Mesothelial cell of epicardium (in vitro differentiated cells): ENCODE measurements at regions not wholly inside any gene's neighbourhood (a gene's known extent, or its start where the extent isn't known, plus 50 kb on each side); places are given as distances from the start of the nearest gene placed in this dataset.

Experiments
- DNase-seq, 2 experiments: peaks; one replicate each; pipeline ENCODE4 v3.0.0; 2021; ENCODE audit warnings: low spot score in 2 of 2; ENCODE audit not compliant: unreplicated experiment in 2 of 2
- H3K27ac Mint-ChIP-seq: 2 replicates; pipeline ENCODE4 v1.8.0; 2021; ENCODE audit warnings: mixed read lengths
- H3K27me3 Mint-ChIP-seq: 2 replicates; pipeline ENCODE4 v1.8.0; 2021; ENCODE audit warnings: low read depth, mixed read lengths
- H3K36me3 Mint-ChIP-seq: 2 replicates; pipeline ENCODE4 v1.8.0; 2021; ENCODE audit warnings: mixed read lengths
- H3K4me1 Mint-ChIP-seq: 2 replicates; pipeline ENCODE4 v1.8.0; 2021; ENCODE audit warnings: mixed read lengths
- H3K4me3 Mint-ChIP-seq: 2 replicates; pipeline ENCODE4 v1.8.0; 2021; ENCODE audit warnings: mild to moderate bottlenecking, moderate library complexity, mixed read lengths
- H3K9me3 Mint-ChIP-seq: 2 replicates; pipeline ENCODE4 v1.8.0; 2021; ENCODE audit warnings: mixed read lengths
- CTCF ChIP-seq: fragments of 200-600 bp; sonication (generic); IDR thresholded peaks from one replicate; pipeline ENCODE4 v1.5.0; 2021; ENCODE audit warnings: antibody characterized with exemption; ENCODE audit not compliant: unreplicated experiment

GRCh38 chr1:96865731-96866685, 144.4 kb downstream of the PTBP2 start:
- Mint-ChIP-seq H3K4me1 (peaks cover 4% of the 10 kb centered on the region), H3K27me3 (no peaks in the 10 kb centered on the region), H3K27ac (peak overlapping the region; percentile 25), H3K36me3 (peaks cover 1% of the 10 kb centered on the region), H3K4me3 (no peak overlapping the region), H3K9me3 (peaks cover 23% of the 10 kb centered on the region)
- TF ChIP-seq CTCF: no peak
- no peak for DNase-seq

GRCh38 chr1:96872757-96873156, 151.2 kb downstream of the PTBP2 start:
- Mint-ChIP-seq H3K4me1 (no peaks in the 10 kb centered on the region), H3K36me3 (peaks cover 10% of the 10 kb centered on the region), H3K9me3 (peaks cover 39% of the 10 kb centered on the region), H3K4me3 (no peak overlapping the region), H3K27ac (no peak overlapping the region), H3K27me3 (no peaks in the 10 kb centered on the region)
- TF ChIP-seq CTCF: no peak
- DNase-seq: no peak

GRCh38 chr1:96878640-96879039, 157.1 kb downstream of the PTBP2 start:
- no peaks in the 10 kb centered on the region for H3K27me3 Mint-ChIP-seq
- DNase-seq: no peak
- peaks cover 11% of the 10 kb centered on the region for H3K9me3 Mint-ChIP-seq
- H3K27ac Mint-ChIP-seq: peak overlapping the region; percentile 19
- TF ChIP-seq CTCF: no peak
- peaks cover 22% of the 10 kb centered on the region for H3K4me1 Mint-ChIP-seq
- no peak overlapping the region for H3K4me3 Mint-ChIP-seq
- peaks cover 3% of the 10 kb centered on the region for H3K36me3 Mint-ChIP-seq

GRCh38 chr1:96880626-96881025, 159.0 kb downstream of the PTBP2 start:
- H3K36me3 Mint-ChIP-seq: no peaks in the 10 kb centered on the region
- peaks cover 22% of the 10 kb centered on the region for H3K4me1 Mint-ChIP-seq
- no peak for DNase-seq

GRCh38 chr1:96882096-96882495, 160.5 kb downstream of the PTBP2 start:
- Mint-ChIP-seq H3K27ac (peak overlapping the region; percentile 30), H3K4me1 (peaks cover 22% of the 10 kb centered on the region), H3K4me3 (no peak overlapping the region), H3K36me3 (no peaks in the 10 kb centered on the region), H3K9me3 (peaks cover 12% of the 10 kb centered on the region), H3K27me3 (no peaks in the 10 kb centered on the region)
- no peak for DNase-seq
- TF ChIP-seq CTCF: no peak

More at GRCh38 chr1:96880626-96881025, 159.0 kb downstream of the PTBP2 start:
- peaks cover 12% of the 10 kb centered on the region for H3K9me3 Mint-ChIP-seq
- no peak overlapping the region for H3K4me3 Mint-ChIP-seq
- peak overlapping the region; percentile 34 for H3K27ac Mint-ChIP-seq
- no peaks in the 10 kb centered on the region for H3K27me3 Mint-ChIP-seq
- no peak for TF ChIP-seq CTCF
